ENCODE measurements at regions not wholly inside any gene's neighbourhood (a gene's known extent, or its start where the extent isn't known, plus 50 kb on each side); places are given as distances from the start of the nearest gene placed in this dataset.

GRCh38 chr5:121264605-121265004 lies 587.1 kb upstream of the FTMT start:
- H3K27ac ChIP-seq, result no peak overlapping the region
- no peak for TF ChIP-seq ZFX (IDR thresholded peaks at IDR 0.05)
- TF ChIP-seq CTCF (conservative IDR thresholded peaks at IDR 0.05), result no peak

GRCh38 chr5:121271546-121271945 lies 580.1 kb upstream of the FTMT start:
- TF ChIP-seq CTCF (conservative IDR thresholded peaks at IDR 0.05) (no peak), ZFX (IDR thresholded peaks at IDR 0.05) (no peak)
- no peak overlapping the region for H3K27ac ChIP-seq

GRCh38 chr5:121273833-121274433 lies 577.7 kb upstream of the FTMT start:
- TF ChIP-seq CTCF (conservative IDR thresholded peaks at IDR 0.05) (no peak), ZFX (IDR thresholded peaks at IDR 0.05) (no peak)
- H3K27ac ChIP-seq, result no peak overlapping the region

- TF ChIP-seq ZFX (IDR thresholded peaks at IDR 0.05) (no peak), CTCF (conservative IDR thresholded peaks at IDR 0.05) (no peak)
- H3K27ac ChIP-seq, result no peak overlapping the region
Measured at GRCh38 chr5:121279801-121280200, 571.9 kb upstream of the FTMT start.

- no peak overlapping the region for H3K27ac ChIP-seq
- TF ChIP-seq CTCF (conservative IDR thresholded peaks at IDR 0.05) (no peak), ZFX (IDR thresholded peaks at IDR 0.05) (no peak)
Measured at GRCh38 chr5:121285801-121286521, 565.7 kb upstream of the FTMT start.

- TF ChIP-seq ZFX (IDR thresholded peaks at IDR 0.05), result no peak
- TF ChIP-seq CTCF (conservative IDR thresholded peaks at IDR 0.05), result no peak
- H3K27ac ChIP-seq, result no peak overlapping the region
Measured at GRCh38 chr5:121288781-121289180, 562.9 kb upstream of the FTMT start.

GRCh38 chr5:121292664-121293063 lies 559.0 kb upstream of the FTMT start:
- no peak overlapping the region for H3K27ac ChIP-seq
- no peak for TF ChIP-seq CTCF (conservative IDR thresholded peaks at IDR 0.05)
- no peak for TF ChIP-seq ZFX (IDR thresholded peaks at IDR 0.05)

Data from C4-2B (cell line).